Pancreas (tissue), 10 donors: ENCODE measurements at regions not wholly inside any gene's neighbourhood (a gene's known extent, or its start where the extent isn't known, plus 50 kb on each side); places are given as distances from the start of the nearest gene placed in this dataset.

Source experiments
- ATAC-seq, 4 donors: fragments of 200-7000 bp; cut with Tn5 transposase; one replicate each; pipeline versions ENCODE4 v1.8.0 to v1.9.1; 2020; ENCODE audit warnings: mild to moderate bottlenecking in 4 of 4, moderate library complexity in 4 of 4
- DNase-seq, 6 donors: peaks; one replicate each; pipeline ENCODE4 v3.0.0-alpha.2; 2020
- FAIRE-seq: peaks from 2 replicates; lab custom pipeline; 2012; peaks lifted over from hg19 to GRCh38; lab: Jason Lieb, UNC
- H3K27ac ChIP-seq, 4 donors: fragments of 200-600 bp; sonication (generic); 1 replicate in 3 of 4; 2 replicates in 1 of 4; pipeline versions ENCODE4 v1.5.0 to v1.8.0; 2020
- H3K27me3 ChIP-seq, 4 donors: fragments of 200-600 bp; one replicate each; pipeline ENCODE4 v1.8.0; 2021
- H3K36me3 ChIP-seq, 3 donors: fragments of 200-600 bp; sonication (generic) in 1 of 3; one replicate each; pipeline versions ENCODE4 v1.5.0 to v1.8.0; 2020 to 2021
- H3K4me1 ChIP-seq, 3 donors: fragments of 200-600 bp; one replicate each; pipeline ENCODE4 v1.8.0; 2021
- H3K4me3 ChIP-seq, 4 donors: fragments of 200-600 bp; sonication (generic) in 2 of 4; one replicate each; pipeline versions ENCODE4 v1.5.0 to v1.8.0; 2020 to 2021
- H3K9me3 ChIP-seq, 4 donors: fragments of 200-600 bp; one replicate each; pipeline ENCODE4 v1.8.0; 2021
- CTCF ChIP-seq, 4 donors: fragments of 200-600 bp; sonication (generic) in 3 of 4; IDR thresholded peaks; one replicate each; pipeline versions ENCODE4 v1.5.0 to v1.8.0; 2021; ENCODE audit warnings: antibody characterized with exemption in 4 of 4
- WGBS, 2 donors: extraction: QIAGEN DNeasy Blood & Tissue Kit; methylation state at CpG; one replicate each; pipeline ENCODE4 v1.1.7; 2013; 5-methylcytosine and 5-hydroxymethylcytosine counted together
- intact Hi-C, 3 donors: fragments of 100-400 bp; cut with DNase I; formaldehyde crosslinking; loops; one replicate each; pipeline versions ENCODE4 v1.11.1 to v1.14.2; 2022
- donor health status: healthy with polysubstance abuse.
- donor health status: DM: no; HTN: no; CAD: no; lungs with moderate emphysema.
- donor health status: DM: no; HTN: no; CAD: no.
- donor health status: control.
- donor health status: control.
- donor health status: Bipolar disorder and iron deficiency.
- donor health status: DM: yes; HTN: yes; CAD: no.
- donor health status: DM: no; HTN: no; CAD: no.
- donor health status: DM: no; HTN: no; CAD: no.
- donor health status: DM: yes; HTN: yes; CAD: no.

- no peak overlapping the region for H3K4me3 ChIP-seq
- H3K9me3 ChIP-seq = no peaks in the 10 kb centered on the region
- 82 to 84% methylated on average over 6 of the region's 6 CpGs for WGBS, 2 donors
- no peak overlapping the region for H3K27ac ChIP-seq
- DNase-seq (no peak), ATAC-seq (no peak), FAIRE-seq (no peak)
- intact Hi-C loops = no loop called here
- H3K27me3 ChIP-seq = no peaks in the 10 kb centered on the region
- H3K4me1 ChIP-seq = peaks cover 0 to 7% (median 0%) of the 10 kb centered on the region in 3 donors
- H3K36me3 ChIP-seq = no peaks in the 10 kb centered on the region
- no peak for TF ChIP-seq CTCF (IDR thresholded peaks at IDR 0.05)
Observed at GRCh38 chr5:143600396-143601075, 197.1 kb upstream of the NR3C1 start.

GRCh38 chr5:143599474-143599873 is 196.0 kb upstream of the NR3C1 start:
- Histone ChIP-seq H3K4me1 (peaks cover 0 to 7% (median 0%) of the 10 kb centered on the region in 3 donors), H3K27me3 (no peaks in the 10 kb centered on the region), H3K27ac (no peak overlapping the region), H3K4me3 (no peak overlapping the region), H3K36me3 (no peaks in the 10 kb centered on the region), H3K9me3 (no peaks in the 10 kb centered on the region)
- intact Hi-C loops = no loop called here
- no peak for TF ChIP-seq CTCF (IDR thresholded peaks at IDR 0.05)
- ATAC-seq = no peak
- 73 to 80% methylated on average over 6 of the region's 6 CpGs for WGBS, 2 donors
- no peak for FAIRE-seq
- no peak for DNase-seq

DNA sequence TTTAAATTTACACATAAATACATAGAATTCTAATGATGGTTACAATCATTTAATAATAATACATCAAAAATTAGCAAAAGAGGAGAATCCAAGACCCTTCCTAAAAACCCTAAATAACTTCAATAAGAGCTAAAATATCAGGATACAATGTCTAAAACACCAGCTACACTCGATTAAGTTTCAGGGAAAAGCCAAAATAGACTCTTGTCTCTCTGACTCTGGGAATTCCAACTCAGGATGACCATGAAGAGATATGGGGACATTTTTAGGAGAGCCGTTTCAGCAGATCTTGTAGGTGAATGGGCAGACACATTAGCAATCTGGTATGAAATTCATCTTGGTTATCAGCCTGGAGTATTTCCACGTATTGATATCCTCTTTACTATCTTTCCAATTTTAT is 193.3 kb upstream of the NR3C1 start:
- Histone ChIP-seq H3K27me3 (no peaks in the 10 kb centered on the region), H3K36me3 (no peaks in the 10 kb centered on the region), H3K9me3 (no peaks in the 10 kb centered on the region), H3K27ac (peak overlapping the region in 2 of 4 donors; percentile 45 to 58), H3K4me3 (no peak overlapping the region), H3K4me1 (peaks cover 0 to 7% (median 0%) of the 10 kb centered on the region in 3 donors)
- intact Hi-C loops = no loop called here
- FAIRE-seq (no peak), DNase-seq (no peak), ATAC-seq (no peak)
- TF ChIP-seq CTCF (IDR thresholded peaks at IDR 0.05) = no peak
- 87 to 88% methylated on average over 3 of the region's 3 CpGs for WGBS, 2 donors

- no peak for FAIRE-seq
- 58 to 70% methylated on average over 6 of the region's 6 CpGs for WGBS, 2 donors
- peak in 3 of 4 donors; percentile 6 to 44 (median 33) for ATAC-seq
- peaks cover 0 to 7% (median 0%) of the 10 kb centered on the region in 3 donors for H3K4me1 ChIP-seq
- peak overlapping the region in 1 of 4 donors; percentile 58 for H3K27ac ChIP-seq
- H3K36me3 ChIP-seq = no peaks in the 10 kb centered on the region
- H3K4me3 ChIP-seq = no peak overlapping the region
- H3K27me3 ChIP-seq = no peaks in the 10 kb centered on the region
- intact Hi-C loops = no loop called here
- DNase-seq = no peak
- H3K9me3 ChIP-seq = no peaks in the 10 kb centered on the region
- TF ChIP-seq CTCF (IDR thresholded peaks at IDR 0.05) = no peak
Observed at GRCh38 chr5:143594902-143595818, 191.7 kb upstream of the NR3C1 start.
